Mesenchymal stem cell (in vitro differentiated cells and primary cell): ENCODE measurements at regions not wholly inside any gene's neighbourhood (a gene's known extent, or its start where the extent isn't known, plus 50 kb on each side); places are given as distances from the start of the nearest gene placed in this dataset.

Experiments used
- DNase-seq: peaks from one replicate; pipeline ENCODE4 v3.0.0-alpha.2; 2013
- H2AFZ ChIP-seq: one replicate; pipeline ENCODE4 v1.6.1; 2013; ENCODE audit warnings: low read depth, mild to moderate bottlenecking, control low read depth, inconsistent platforms, low read length, moderate library complexity
- H2AK5ac ChIP-seq: 2 replicates; pipeline ENCODE4 v1.6.1; 2013; ENCODE audit warnings: low read length, moderate library complexity, mild to moderate bottlenecking, inconsistent platforms; ENCODE audit not compliant: severe bottlenecking
- H2BK120ac ChIP-seq: one replicate; pipeline ENCODE4 v1.6.1; 2013; ENCODE audit warnings: low read depth, mild to moderate bottlenecking, inconsistent platforms, low read length, moderate library complexity
- H2BK12ac ChIP-seq, 2 experiments: one replicate each; pipeline ENCODE4 v1.6.1; 2013; ENCODE audit warnings: inconsistent platforms in 2 of 2, low read length in 2 of 2, mild to moderate bottlenecking in 2 of 2, moderate library complexity in 2 of 2, control low read depth in 1 of 2
- H2BK15ac ChIP-seq: one replicate; pipeline ENCODE4 v1.6.1; 2013; ENCODE audit warnings: mild to moderate bottlenecking, low read depth, inconsistent platforms; ENCODE audit not compliant: poor library complexity, severe bottlenecking
- H2BK5ac ChIP-seq: 2 replicates; pipeline ENCODE4 v1.6.1; 2013; ENCODE audit warnings: low read depth, mild to moderate bottlenecking, low read length, control low read depth, inconsistent platforms; ENCODE audit not compliant: poor library complexity, severe bottlenecking
- H3K14ac ChIP-seq, 2 experiments: one replicate each; pipeline ENCODE4 v1.6.1; 2013; ENCODE audit warnings: inconsistent platforms in 2 of 2, low read length in 2 of 2, control low read depth in 1 of 2, mild to moderate bottlenecking in 1 of 2, moderate library complexity in 1 of 2
- H3K18ac ChIP-seq, 2 experiments: one replicate each; pipeline ENCODE4 v1.6.1; 2013; ENCODE audit warnings: inconsistent platforms in 2 of 2, low read length in 2 of 2, control low read depth in 1 of 2, low read depth in 1 of 2, mild to moderate bottlenecking in 1 of 2
- H3K23ac ChIP-seq, 2 experiments: one replicate each; pipeline ENCODE4 v1.6.1; 2013; ENCODE audit warnings: inconsistent platforms in 2 of 2, low read length in 2 of 2, mild to moderate bottlenecking in 2 of 2, moderate library complexity in 2 of 2, control low read depth in 1 of 2
- H3K27ac ChIP-seq: 2 replicates; pipeline ENCODE4 v1.5.1; 2013; ENCODE audit warnings: mild to moderate bottlenecking, moderate library complexity, low read length, control low read depth, inconsistent platforms; ENCODE audit not compliant: poor library complexity, severe bottlenecking
- H3K27me3 ChIP-seq, 2 experiments: 2 replicates each; pipeline versions ENCODE4 v1.6.1 to v1.7.0; 2013; ENCODE audit warnings: low read length in 2 of 2, mild to moderate bottlenecking in 2 of 2, moderate library complexity in 2 of 2, control low read depth in 1 of 2, inconsistent platforms in 1 of 2; ENCODE audit not compliant: control insufficient read depth in 1 of 2, insufficient read depth in 1 of 2
- H3K36me3 ChIP-seq, 2 experiments: 2 replicates each; pipeline versions ENCODE4 v1.6.1 to v1.7.0; 2013; ENCODE audit warnings: low read length in 2 of 2, control low read depth in 1 of 2, inconsistent platforms in 1 of 2, low read depth in 1 of 2, mild to moderate bottlenecking in 1 of 2; ENCODE audit not compliant: insufficient read depth in 2 of 2, control insufficient read depth in 1 of 2
- H3K4ac ChIP-seq, 2 experiments: one replicate each; pipeline ENCODE4 v1.6.1; 2013; ENCODE audit warnings: inconsistent platforms in 2 of 2, low read length in 2 of 2, mild to moderate bottlenecking in 2 of 2, moderate library complexity in 2 of 2, control low read depth in 1 of 2, low read depth in 1 of 2
- H3K4me1 ChIP-seq: 2 replicates; pipeline ENCODE4 v1.6.1; 2013; ENCODE audit warnings: low read depth, low read length, control low read depth; ENCODE audit not compliant: control insufficient read depth, insufficient read depth
- H3K4me2 ChIP-seq: 2 replicates; pipeline ENCODE4 v1.6.1; 2013; ENCODE audit warnings: low read length, mild to moderate bottlenecking, inconsistent platforms; ENCODE audit not compliant: poor library complexity, severe bottlenecking
- H3K4me3 ChIP-seq, 2 experiments: 2 replicates each; pipeline versions ENCODE4 v1.5.1 to v1.7.0; 2013; ENCODE audit warnings: low read length in 2 of 2, mild to moderate bottlenecking in 2 of 2, control low read depth in 1 of 2, low read depth in 1 of 2; ENCODE audit not compliant: insufficient read depth in 1 of 2
- H3K79me1 ChIP-seq: replicated peaks from 2 replicates; pipeline ENCODE4 v1.6.1; 2013; ENCODE audit warnings: mild to moderate bottlenecking, control low read depth, low read length, inconsistent platforms; ENCODE audit not compliant: poor library complexity, severe bottlenecking
- H3K9ac ChIP-seq: 2 replicates; pipeline ENCODE4 v1.7.0; 2013; ENCODE audit warnings: mild to moderate bottlenecking, low read length, moderate library complexity
- H3K9me3 ChIP-seq: 2 replicates; pipeline ENCODE4 v1.7.0; 2013; ENCODE audit warnings: mild to moderate bottlenecking, low read length; ENCODE audit not compliant: control insufficient read depth
- H4K8ac ChIP-seq: one replicate; pipeline ENCODE4 v1.6.1; 2013; ENCODE audit warnings: inconsistent platforms, mild to moderate bottlenecking, low read length, moderate library complexity
- H4K91ac ChIP-seq: one replicate; pipeline ENCODE4 v1.6.1; 2013; ENCODE audit warnings: mild to moderate bottlenecking, low read length, inconsistent platforms
- WGBS: methylation state at CpG from one replicate; pipeline ENCODE4 v1.1.7; 2013; ENCODE audit warnings: mixed read lengths; 5-methylcytosine and 5-hydroxymethylcytosine counted together

- Histone ChIP-seq H3K4me1 (no peaks in the 10 kb centered on the region), H3K18ac (no peak overlapping the region), H3K4ac (no peak overlapping the region), H3K14ac (no peak overlapping the region), H2BK15ac (no peak overlapping the region), H3K27me3 (no peaks in the 10 kb centered on the region), H4K8ac (no peak overlapping the region), H3K79me1 (peaks cover 2% of the 10 kb centered on the region), H2AK5ac (no peak overlapping the region), H2BK120ac (no peak overlapping the region), H3K4me3 (no peak overlapping the region), H4K91ac (no peak overlapping the region), H3K27ac (no peak overlapping the region), H3K4me2 (no peak overlapping the region), H3K36me3 (no peaks in the 10 kb centered on the region), H3K9ac (peak overlapping the region; percentile 21), H2AFZ (no peak overlapping the region), H3K23ac (no peak overlapping the region), H3K9me3 (no peaks in the 10 kb centered on the region), H2BK12ac (no peak overlapping the region), H2BK5ac (no peak overlapping the region)
- WGBS = 96% methylated on average over 1 of the region's 2 CpGs
- no peak for DNase-seq
Observed at GRCh38 chr21:16504281-16504680, 774.5 kb downstream of the USP25 start.

- H2AK5ac ChIP-seq = no peak overlapping the region
- no peak for DNase-seq
Observed at GRCh38 chr21:16504766-16505165, 775.0 kb downstream of the USP25 start.

GRCh38 chr21:16509476-16509875, 779.7 kb downstream of the USP25 start:
- peak overlapping the region; percentile 56 for H3K9ac ChIP-seq
- H4K91ac ChIP-seq = no peak overlapping the region
- no peak overlapping the region for H3K14ac ChIP-seq
- peak overlapping the region in 1 of 2 experiments; percentile 47 for H3K4me3 ChIP-seq
- no peaks in the 10 kb centered on the region for H3K9me3 ChIP-seq
- H2BK5ac ChIP-seq = no peak overlapping the region
- H2BK12ac ChIP-seq = no peak overlapping the region
- no peak overlapping the region for H2BK15ac ChIP-seq
- no peaks in the 10 kb centered on the region for H3K4me1 ChIP-seq
- no peak overlapping the region for H3K4me2 ChIP-seq
- WGBS = 100% methylated on average over 1 of the region's 3 CpGs
- H2BK120ac ChIP-seq = no peak overlapping the region
- peaks cover 10% of the 10 kb centered on the region for H3K79me1 ChIP-seq
- H4K8ac ChIP-seq = no peak overlapping the region
- H3K36me3 ChIP-seq = no peaks in the 10 kb centered on the region
- H2AFZ ChIP-seq = no peak overlapping the region
- no peaks in the 10 kb centered on the region for H3K27me3 ChIP-seq
- no peak overlapping the region for H2AK5ac ChIP-seq
- DNase-seq = no peak
- no peak overlapping the region for H3K27ac ChIP-seq
- no peak overlapping the region for H3K18ac ChIP-seq
- H3K4ac ChIP-seq = no peak overlapping the region
- H3K23ac ChIP-seq = no peak overlapping the region

More at GRCh38 chr21:16504766-16505165, 775.0 kb downstream of the USP25 start:
- H2AFZ ChIP-seq = no peak overlapping the region
- no peak overlapping the region for H4K8ac ChIP-seq
- no peak overlapping the region for H3K18ac ChIP-seq
- H2BK12ac ChIP-seq = no peak overlapping the region
- H3K14ac ChIP-seq = no peak overlapping the region
- no peak overlapping the region for H2BK120ac ChIP-seq
- H3K79me1 ChIP-seq = peaks cover 3% of the 10 kb centered on the region
- H2BK15ac ChIP-seq = no peak overlapping the region
- no peak overlapping the region for H3K4me2 ChIP-seq
- H3K36me3 ChIP-seq = no peaks in the 10 kb centered on the region
- H3K4me3 ChIP-seq = no peak overlapping the region
- H3K23ac ChIP-seq = no peak overlapping the region
- H2BK5ac ChIP-seq = no peak overlapping the region
- H3K4me1 ChIP-seq = no peaks in the 10 kb centered on the region
- H3K9me3 ChIP-seq = no peaks in the 10 kb centered on the region
- H3K4ac ChIP-seq = no peak overlapping the region
- H3K27ac ChIP-seq = no peak overlapping the region
- no peak overlapping the region for H4K91ac ChIP-seq
- H3K27me3 ChIP-seq = no peaks in the 10 kb centered on the region
- H3K9ac ChIP-seq = peak overlapping the region; percentile 21

- Histone ChIP-seq H2BK120ac (no peak overlapping the region), H3K9me3 (no peaks in the 10 kb centered on the region), H3K23ac (no peak overlapping the region), H2AFZ (no peak overlapping the region), H3K36me3 (no peaks in the 10 kb centered on the region), H2BK12ac (no peak overlapping the region), H3K4me2 (no peak overlapping the region), H2BK15ac (no peak overlapping the region), H3K27ac (no peak overlapping the region), H3K18ac (no peak overlapping the region), H3K14ac (no peak overlapping the region), H4K8ac (no peak overlapping the region), H3K9ac (no peak overlapping the region), H3K79me1 (peaks cover 11% of the 10 kb centered on the region), H4K91ac (no peak overlapping the region), H3K4me1 (no peaks in the 10 kb centered on the region), H3K4me3 (no peak overlapping the region), H2BK5ac (no peak overlapping the region), H3K27me3 (no peaks in the 10 kb centered on the region), H2AK5ac (no peak overlapping the region), H3K4ac (no peak overlapping the region)
- WGBS = 91% methylated on average over 2 of the region's 2 CpGs
- DNase-seq = no peak
Observed at GRCh38 chr21:16514316-16514715, 784.5 kb downstream of the USP25 start.
